Epidermal melanocyte (primary cell): ENCODE measurements at regions not wholly inside any gene's neighbourhood (a gene's known extent, or its start where the extent isn't known, plus 50 kb on each side); places are given as distances from the start of the nearest gene placed in this dataset.
"Not testable (repeated sequence)": the region's sequence is repeated elsewhere in the genome, so short reads cannot be mapped to it uniquely, and the experiment has no call there.

ENCODE experiments used
- DNase-seq: peaks from one replicate; pipeline ENCODE4 v3.0.0; 2011; ENCODE audit warnings: low spot score; ENCODE audit not compliant: insufficient read length

GRCh38 chr2:109690822-109691541 is 76.8 kb downstream of the SOWAHC start:
- no peak for DNase-seq

GRCh38 chr2:109692013-109692743 is 78.0 kb downstream of the SOWAHC start:
- DNase-seq, result no peak

- not testable (repeated sequence) for DNase-seq
These were observed 78.7 kb downstream of the SOWAHC start for GRCh38 chr2:109692831-109693230.

GRCh38 chr2:109693292-109693691 is 79.1 kb downstream of the SOWAHC start:
- DNase-seq, result not testable (repeated sequence)

- DNase-seq, result no peak
These were observed 80.0 kb downstream of the SOWAHC start for GRCh38 chr2:109694190-109694589.

- DNase-seq, result no peak
These were observed 81.1 kb downstream of the SOWAHC start for GRCh38 chr2:109695290-109695689.

GRCh38 chr2:109699646-109700045 is 85.5 kb downstream of the SOWAHC start:
- no peak for DNase-seq

GRCh38 chr2:109700680-109701274 is 86.6 kb downstream of the SOWAHC start:
- DNase-seq, result no peak

- no peak for DNase-seq
These were observed 87.2 kb downstream of the SOWAHC start for GRCh38 chr2:109701362-109701761.

- DNase-seq, result no peak
These were observed 88.3 kb downstream of the SOWAHC start for GRCh38 chr2:109702250-109702985.

GRCh38 chr2:109703077-109703476 is 88.9 kb downstream of the SOWAHC start:
- peak; percentile 64 for DNase-seq

GRCh38 chr2:109703798-109704197 is 89.6 kb downstream of the SOWAHC start:
- DNase-seq, result no peak

- DNase-seq, result no peak
These were observed 86.6 kb upstream of the RGPD5 start for GRCh38 chr2:109707281-109708147.

- DNase-seq, result no peak
These were observed 83.4 kb upstream of the RGPD5 start for GRCh38 chr2:109710505-109711229.

- DNase-seq, result no peak
These were observed 82.6 kb upstream of the RGPD5 start for GRCh38 chr2:109711230-109712122.

- no peak for DNase-seq
These were observed 82.0 kb upstream of the RGPD5 start for GRCh38 chr2:109712123-109712449.

- DNase-seq, result no peak
These were observed 81.4 kb upstream of the RGPD5 start for GRCh38 chr2:109712746-109713145.

- DNase-seq, result no peak
These were observed 78.7 kb upstream of the RGPD5 start for GRCh38 chr2:109715313-109715805.

- DNase-seq, result not testable (repeated sequence)
These were observed 77.5 kb upstream of the RGPD5 start for GRCh38 chr2:109716596-109716995.
